Stimulated activated CD4-positive, alpha-beta T cell treated with anti-CD3 and anti-CD28 coated beads, TNF-alpha, amount 100 ng/mL, for 1 hour (primary cell): ENCODE measurements at regions not wholly inside any gene's neighbourhood (a gene's known extent, or its start where the extent isn't known, plus 50 kb on each side); places are given as distances from the start of the nearest gene placed in this dataset.
"Not testable (repeated sequence)": the region's sequence is repeated elsewhere in the genome, so short reads cannot be mapped to it uniquely, and the experiment has no call there.

ENCODE experiments used
- DNase-seq, 3 donors: peaks; one replicate each; pipeline ENCODE4 v3.0.0-alpha.2; 2020; ENCODE audit warnings: low read depth in 3 of 3, low spot score in 1 of 3

DNA sequence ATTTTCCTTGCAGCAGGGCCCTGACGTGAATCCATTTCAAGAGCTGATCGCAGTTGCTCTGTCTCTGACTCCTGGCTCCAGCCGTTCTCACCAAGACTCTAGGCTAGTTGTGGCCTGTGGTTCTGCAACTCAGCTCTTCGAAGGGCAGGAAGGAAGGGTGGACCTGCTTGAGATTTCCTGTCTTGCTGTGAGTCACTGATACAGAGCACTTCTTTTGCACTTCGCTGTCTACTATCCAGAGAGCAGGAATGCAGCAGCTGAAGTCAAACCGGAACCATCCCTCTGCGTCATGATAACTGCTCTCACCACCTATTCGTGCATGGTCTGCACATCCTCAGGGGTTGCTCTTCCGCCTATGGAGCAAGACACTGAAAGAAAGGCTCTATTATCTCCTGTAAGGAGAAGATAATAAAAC is 59.7 kb downstream of the RAP2B start:
- DNase-seq, result peak; percentile 14 to 69 (median 59)

DNA sequence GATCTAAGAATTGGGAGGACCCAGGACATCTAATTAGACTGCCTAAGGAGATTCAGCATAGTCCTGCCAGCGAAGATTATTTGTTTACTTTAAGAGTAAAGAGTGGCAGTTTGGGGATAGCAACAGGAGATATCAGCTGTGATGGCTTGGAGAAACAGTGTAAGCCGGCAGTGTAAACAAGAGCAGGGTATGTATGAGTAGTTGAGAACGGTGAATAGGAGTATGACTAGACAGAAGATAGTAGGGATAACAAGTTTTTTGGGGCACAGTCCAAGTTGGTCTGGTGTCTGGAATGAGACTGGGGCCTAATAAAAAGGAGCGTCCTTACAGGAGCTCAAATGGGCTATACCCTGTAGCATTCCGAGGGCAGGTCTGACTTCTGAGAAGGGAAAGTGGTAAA is 64.9 kb downstream of the RAP2B start:
- not testable (repeated sequence) for DNase-seq

DNA sequence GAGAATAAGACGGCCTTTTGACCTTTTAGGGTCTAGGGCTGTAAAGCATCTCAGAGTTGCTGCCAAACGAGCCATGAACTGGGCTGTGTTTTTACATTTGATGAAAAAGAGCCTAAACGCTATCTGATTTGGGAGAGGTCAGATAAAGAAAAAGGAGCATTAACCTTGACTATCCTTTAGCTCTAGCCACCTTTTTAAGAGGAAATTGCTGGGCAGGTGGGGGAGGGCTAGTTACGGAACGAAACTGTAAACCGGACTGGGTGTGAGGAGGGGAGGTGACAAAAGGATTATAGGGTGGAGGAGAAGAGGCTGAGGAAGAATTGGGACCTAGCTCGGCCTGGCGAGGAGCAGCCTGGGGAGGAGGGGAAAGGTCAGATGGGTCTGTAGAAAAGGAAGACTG is 68.4 kb downstream of the RAP2B start:
- DNase-seq, result not testable (repeated sequence)

DNA sequence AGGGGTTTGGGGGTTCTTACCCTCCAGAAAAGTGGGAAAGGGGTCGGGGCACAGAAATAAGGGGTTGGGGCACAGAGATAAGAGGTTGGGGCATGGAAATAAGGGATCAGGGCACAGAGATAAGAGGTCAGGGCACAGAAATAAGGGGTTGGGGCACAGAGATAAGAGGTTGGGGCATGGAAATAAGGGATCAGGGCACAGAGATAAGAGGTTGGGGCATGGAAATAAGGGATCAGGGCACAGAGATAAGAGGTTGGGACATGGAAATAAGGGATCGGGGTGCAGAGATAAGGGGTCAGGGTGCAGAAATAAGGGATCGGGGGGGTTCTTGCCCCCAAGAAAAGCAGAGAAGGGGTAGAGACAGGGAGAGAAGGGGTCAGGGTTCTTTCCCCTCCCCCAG is 69.2 kb downstream of the RAP2B start:
- not testable (repeated sequence) for DNase-seq

DNA sequence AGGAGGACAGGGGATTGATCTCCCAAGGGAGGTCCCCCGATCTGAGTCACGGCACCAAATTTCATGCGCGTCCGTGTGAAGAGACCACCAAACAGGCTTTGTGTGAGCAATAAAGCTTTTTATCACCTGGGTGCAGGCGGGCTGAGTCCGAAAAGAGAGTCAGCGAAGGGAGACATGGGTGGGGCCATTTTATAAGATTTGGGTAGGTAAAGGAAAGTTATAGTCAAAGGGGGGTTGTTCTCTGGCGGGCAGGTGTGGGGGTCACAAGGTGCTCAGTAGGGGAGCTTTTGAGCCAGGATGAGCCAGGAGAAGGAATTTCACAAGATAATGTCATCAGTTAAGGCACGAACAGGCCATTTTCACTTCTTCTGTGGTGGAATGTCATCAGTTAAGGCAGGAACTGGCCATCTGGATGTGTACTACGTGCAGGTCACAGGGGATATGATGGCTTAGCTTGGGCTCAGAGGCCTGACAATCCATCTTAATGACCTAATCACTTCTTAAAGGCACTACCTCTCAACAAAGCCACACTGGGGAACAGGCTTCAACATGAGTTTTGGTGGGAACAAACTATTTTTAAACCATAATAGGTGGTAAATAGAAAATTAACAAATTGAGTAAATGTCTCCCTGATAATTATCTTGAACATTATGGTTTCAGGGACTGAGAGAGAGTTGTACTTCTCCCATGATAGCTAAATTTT is 70.2 kb downstream of the RAP2B start:
- DNase-seq, result not testable (repeated sequence)

DNA sequence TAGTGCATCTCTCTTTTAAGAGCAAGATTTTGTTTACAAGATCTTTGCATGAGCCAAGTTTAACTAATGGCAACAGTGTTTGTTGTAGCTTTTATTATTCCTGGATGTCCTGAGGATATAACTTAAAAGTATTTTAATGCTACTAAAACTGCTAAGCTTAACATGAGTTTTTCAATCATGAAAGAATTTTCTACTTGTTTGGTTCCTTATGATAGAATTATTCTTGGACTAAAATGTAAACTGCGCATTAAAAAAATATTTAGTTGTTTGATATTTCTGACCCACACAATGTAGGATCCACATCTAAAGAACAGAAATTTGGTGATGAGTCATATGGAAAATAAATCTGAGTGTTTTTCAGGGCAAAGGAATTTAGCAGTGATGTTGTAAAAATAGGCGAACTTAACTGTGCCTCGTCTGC is 70.8 kb downstream of the RAP2B start:
- DNase-seq, result no peak

DNA sequence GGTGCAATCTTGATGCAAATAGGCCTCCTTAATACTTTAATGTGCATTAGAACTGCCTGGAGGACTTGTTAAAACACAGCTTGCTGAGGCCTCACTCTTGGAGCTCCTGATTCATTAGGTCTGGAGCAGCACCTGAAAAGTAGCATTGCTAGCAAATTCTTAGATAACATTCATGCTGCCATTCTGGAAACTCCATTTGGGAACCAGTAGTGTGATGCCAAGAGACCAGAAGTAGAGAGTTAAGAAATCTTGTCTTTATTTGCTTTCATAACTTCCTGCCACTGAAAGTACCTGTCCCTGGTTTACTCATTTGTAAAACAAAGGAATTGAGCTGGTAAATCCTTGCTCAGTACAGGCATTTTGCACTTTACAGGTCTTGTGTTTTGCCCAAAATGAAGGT is 72.0 kb downstream of the RAP2B start:
- DNase-seq, result no peak

DNA sequence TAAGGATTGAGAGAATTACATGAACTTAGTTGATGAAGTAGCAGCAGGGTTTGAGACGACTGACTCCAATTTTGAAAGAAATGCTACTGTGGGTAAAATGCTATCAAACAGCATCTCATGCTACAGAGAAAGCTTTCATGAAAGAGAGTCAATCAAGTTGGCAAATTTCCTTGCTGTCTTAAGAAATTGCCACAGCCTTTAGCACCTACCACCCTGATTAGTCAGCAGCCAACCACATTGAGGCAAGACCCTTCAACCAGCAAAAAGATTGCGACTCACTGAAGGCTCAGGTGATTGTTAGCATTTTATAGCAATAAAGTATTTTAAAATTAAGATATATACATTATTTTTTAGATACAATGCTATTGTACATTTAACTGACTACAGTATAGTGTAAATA is 80.9 kb downstream of the RAP2B start:
- no peak for DNase-seq

DNA sequence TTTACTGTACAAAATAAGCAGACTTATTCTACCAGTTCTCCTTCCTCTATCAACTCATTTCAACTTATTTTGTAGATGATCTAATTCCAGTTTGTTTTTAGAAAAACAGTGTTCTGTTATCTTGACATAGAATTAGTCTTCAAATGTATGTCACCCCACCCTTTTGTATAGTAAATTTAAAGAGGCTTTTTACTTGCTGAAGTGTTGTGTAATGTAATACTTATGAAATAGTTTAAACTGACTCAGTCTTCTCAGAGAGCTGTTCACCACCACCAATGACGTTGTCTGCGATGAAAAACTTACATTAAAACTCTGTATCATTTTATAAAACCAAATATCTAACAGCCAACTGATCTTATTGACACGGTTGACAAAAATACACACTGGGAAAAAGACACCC is 82.9 kb downstream of the RAP2B start:
- no peak for DNase-seq

DNA sequence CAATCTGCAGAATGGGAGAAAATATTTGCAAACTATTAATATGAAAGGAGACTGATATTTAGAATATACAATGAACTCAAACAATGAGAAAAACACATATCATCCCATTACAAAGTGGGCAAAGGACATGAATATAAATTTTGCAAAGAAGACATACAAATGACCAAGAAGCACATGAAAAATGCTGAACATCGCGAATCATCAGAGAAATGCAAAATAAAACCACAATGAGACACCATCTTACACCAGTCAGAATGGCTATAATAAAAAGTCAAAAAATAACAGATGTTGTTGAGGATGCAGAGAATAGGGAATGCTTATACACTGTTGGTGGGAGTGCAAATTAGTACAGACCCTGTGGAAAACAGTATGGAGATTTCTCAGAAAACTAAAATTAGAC is 83.6 kb downstream of the RAP2B start:
- DNase-seq, result no peak

DNA sequence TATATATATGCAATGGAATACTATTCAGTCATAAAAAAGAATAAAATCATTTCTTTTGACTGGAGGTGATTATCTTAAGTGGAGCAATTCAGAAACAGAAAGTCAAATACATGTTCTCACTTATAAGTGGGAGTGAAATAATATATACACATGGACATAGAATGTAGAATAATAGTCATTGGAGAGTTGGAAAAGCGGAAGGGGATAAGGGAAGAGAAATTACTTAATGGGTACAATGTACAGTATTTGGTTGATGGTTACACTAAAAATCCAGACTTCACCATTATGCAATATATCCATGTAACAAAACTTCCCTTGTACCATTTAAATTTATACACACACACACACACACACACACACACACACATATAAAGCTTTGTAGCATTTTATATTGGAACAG is 84.3 kb downstream of the RAP2B start:
- DNase-seq, result no peak

DNA sequence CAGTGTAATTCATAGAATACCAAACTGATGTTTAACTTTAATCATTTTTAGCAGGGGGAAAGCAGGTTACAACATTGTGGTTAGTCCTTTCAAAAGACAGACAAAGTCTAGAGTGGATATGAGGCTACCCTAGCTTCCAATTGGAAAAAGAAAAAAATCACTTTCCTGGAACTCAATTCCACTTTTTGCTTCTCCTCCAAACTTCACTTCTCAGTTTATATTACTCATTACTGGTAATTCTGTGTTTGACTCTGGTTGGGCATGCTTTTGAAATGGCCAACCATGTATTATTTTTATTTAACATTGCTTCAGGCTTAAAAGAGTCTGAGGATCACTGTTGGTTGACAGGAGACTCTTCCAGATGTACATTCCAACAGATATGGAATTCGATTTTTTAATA is 84.8 kb downstream of the RAP2B start:
- no peak for DNase-seq

DNA sequence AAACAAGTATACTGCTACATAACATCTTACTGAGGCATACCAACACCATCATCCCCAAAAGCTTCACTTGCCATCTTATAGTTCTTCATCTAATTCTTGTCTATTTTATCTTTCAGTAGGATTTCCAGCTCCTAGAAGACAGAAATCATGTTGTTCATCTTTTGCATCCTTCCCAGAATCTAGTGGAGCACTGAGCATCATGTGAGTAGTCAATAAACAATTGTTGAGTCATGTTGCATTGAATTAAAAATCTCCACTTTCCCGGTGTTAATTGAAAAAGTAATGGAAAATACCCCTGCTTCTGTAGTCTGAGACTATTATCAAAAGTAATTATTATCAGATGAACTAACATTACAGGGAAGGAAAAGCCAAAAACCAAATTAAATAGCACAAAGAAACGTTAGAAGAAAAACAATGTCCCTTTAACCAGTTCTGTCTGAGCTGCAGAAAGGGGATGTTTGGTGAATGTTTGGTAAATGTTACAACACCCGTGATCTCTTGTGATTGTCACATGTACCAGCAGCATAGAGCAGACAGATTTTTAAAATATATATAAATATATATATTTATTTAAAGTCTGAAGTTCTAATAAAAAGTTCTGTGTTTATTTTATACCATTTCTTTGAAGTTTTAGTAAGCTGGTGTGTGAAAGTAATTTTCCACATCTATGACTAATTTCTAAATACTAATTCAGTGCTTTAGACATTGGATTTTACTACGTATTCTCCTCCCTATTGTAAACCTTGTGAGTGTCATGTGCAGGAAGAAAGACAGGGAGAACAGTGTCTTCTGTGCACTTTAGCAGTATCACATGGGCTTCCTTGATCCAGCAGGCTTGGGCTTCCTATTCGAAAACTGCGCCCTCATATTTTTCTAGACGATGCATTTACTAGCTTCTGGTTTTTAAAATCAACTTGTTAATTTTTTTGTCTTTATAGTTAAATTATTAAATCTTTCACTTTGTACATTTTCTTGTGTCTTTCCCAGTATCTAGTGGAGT is 85.6 kb downstream of the RAP2B start:
- no peak for DNase-seq

DNA sequence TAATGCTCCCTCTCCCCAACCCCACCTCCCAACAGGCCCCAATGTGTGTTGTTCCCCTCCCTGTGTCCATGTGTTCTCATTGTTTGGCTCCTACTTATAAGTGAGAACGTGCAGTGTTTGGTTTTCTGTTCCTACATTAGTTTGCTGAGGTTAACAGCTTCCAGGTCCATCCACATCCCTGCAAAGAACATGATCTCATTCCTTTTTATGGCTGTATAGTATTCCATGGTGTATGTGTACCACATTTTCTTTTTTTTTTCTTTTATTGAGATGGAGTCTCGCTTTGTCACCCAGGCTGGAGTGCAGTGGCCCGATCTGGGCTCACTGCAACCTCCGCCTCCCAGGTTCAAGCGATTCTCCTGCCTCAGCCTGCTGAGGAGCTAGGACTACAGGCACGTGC is 86.8 kb downstream of the RAP2B start:
- not testable (repeated sequence) for DNase-seq

DNA sequence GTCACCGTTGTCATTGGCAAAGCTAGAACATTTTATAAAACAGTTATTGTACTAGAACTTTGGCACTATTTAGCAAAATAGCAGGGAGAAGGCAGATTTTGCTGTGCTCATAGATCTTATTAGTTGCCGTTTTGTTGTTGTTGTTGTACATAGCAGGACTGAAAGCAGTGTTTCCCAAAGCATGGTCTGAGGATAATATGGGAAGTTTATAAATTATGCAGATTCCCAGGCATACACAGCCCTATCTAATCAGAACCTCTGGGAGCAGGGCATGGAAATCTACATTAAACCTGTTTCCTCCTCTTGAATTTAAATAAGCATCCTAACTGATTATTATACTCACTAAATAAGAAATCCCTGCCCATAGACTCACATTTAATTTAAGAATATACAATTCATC is 87.9 kb downstream of the RAP2B start:
- no peak for DNase-seq

DNA sequence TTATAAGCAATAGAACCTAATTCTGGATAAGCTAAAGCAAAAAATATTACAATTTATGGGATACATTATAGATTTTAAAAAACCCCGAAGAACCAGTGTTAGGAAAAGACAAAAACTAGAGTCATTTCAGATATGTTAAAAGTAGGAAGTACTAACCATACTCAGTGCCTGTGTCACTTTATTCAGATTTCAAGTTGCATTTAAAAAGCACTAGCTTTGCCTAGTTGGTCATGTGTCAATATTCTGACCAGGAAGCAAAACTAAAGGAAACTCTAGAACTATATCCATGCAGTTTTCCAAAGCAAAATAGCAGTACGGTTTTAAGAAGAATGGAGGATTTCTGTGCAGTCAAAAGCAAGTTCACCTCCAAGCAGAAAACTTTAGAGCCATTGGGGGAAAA is 88.4 kb downstream of the RAP2B start:
- no peak for DNase-seq

DNA sequence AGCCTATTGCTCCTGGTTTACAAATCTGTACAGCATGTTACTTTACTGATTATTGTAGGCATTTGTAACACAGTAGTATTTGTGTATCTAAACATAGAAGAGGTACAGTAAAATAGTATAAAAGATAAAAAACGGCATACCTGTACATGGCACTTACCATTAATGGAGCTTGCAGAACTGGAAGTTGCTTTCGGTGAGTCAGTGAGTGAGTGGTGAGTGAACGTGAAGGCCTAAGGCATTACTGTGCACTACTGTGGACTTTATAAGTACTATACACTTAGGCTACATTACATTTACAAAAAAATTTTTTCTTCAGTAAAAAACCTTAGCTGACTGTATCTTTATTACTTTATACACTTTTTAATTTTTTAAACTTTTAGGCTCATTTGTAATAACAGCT is 90.9 kb downstream of the RAP2B start:
- DNase-seq, result no peak

DNA sequence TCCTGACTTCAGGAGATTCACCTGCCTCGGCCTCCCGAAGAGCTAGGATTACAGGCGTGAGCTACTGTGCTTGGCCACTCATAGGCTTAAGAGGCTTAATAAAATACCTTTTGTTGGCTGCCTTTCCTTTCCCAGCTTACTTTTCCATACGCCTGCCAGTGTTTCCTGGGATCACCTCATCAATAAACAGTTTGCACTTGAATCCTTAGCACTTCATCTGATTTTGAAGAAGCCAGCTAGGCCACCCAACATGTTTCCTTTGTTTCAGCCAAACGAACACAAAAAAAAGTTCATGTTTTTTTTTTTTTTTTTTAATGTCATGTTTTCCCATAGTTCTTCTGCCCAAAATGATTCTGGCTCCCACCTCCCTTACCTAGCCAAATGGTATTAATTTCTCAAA is 92.3 kb downstream of the RAP2B start:
- DNase-seq, result no peak

DNA sequence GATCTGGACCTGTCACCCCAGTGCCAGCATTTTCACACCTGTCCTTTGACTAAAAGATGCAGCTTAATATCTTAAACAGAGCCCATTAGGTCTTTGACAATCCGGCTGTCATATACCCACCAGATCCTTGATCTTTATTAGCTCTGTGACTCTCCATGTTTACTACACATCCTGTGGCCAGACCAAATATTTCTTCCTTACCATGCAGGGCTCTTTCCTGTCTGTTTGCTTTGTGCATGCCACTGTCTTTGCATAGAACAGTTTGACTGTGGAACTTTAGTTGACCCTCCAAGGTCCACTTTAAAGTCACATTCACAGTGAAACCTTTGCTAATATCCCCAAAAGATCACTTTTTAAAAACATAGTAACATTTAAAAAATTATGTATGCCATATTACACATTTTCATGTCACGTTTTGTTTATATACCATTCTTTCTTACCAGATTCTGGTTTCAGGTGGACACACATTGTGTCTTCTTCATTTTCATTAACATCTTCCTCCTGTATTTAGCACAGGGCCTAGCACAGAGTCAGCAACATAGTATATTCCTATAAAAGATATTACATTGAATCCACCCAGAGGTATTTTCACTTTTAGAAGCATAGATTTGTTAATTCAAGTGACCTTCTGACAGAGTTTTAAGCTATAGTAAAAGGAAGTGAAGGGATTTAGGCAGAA is 95.8 kb downstream of the RAP2B start:
- DNase-seq, result no peak

DNA sequence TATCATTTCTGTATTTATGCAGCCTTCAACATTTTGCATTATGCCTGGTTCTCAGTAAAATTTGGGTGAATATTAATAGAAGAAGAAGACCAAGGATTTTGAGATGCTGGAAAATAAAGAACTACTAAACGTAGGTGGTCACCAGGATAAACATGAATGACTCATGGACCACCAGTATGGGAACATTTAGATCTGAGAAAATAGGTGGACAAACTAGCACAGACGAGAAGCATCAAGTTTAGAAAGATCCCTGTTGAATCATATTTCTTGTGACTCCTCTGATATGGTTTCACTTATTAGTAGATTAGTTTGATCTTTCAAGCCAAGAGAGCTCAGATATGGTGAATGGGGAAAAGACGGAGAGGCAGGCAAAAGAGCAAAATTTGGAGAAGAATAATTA is 97.9 kb downstream of the RAP2B start:
- no peak for DNase-seq

DNA sequence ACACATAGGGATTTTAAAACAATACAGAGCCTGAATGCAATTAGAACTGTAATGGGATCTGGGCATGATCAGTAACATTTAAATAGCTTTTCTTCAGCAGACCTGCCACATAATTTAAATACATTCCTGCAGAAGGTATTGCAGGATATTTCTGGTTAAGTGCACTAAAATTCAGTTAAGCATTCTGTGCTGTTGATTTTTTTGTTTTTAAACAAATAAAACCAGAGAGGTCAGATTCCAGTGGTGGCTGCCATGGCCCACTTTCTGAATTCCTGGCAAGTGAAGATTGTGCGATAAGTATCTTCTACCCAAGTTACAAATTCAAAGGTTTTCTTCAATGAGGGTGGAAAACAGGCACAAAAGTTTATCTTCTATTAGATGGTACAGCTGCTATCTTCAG is 98.7 kb downstream of the RAP2B start:
- DNase-seq, result no peak

DNA sequence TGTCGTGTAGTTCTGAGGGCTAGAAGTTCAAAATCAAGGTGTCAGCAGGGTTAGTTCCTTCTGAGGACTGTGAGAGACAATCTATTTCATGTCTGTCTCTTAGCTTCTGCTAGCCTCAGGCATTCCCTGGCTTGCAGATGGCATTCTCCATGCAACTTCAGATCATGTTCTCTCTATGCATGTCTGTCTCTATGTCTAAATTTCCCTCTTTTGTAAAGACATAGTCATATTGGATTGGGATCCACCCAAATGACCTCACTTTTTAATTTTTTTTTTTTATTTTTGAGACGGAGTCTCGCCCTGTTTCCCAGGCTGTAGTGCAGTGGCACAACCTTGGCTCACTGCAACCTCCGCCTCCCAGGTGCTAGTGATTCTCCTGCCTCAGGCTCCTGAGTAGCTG is 104.6 kb downstream of the RAP2B start:
- DNase-seq, result no peak
